GM19351 (cell line): ENCODE measurements at regions not wholly inside any gene's neighbourhood (a gene's known extent, or its start where the extent isn't known, plus 50 kb on each side); places are given as distances from the start of the nearest gene placed in this dataset.
"Not testable (repeated sequence)": the region's sequence is repeated elsewhere in the genome, so short reads cannot be mapped to it uniquely, and the experiment has no call there.

Experiments
- ATAC-seq: cut with Tn5 transposase; IDR thresholded peaks from one replicate; pipeline ENCODE4 v1.9.1; 2021; ENCODE audit warnings: mild to moderate bottlenecking, moderate library complexity; ENCODE audit not compliant: unreplicated experiment

GRCh38 chrX:63285375-63285774, 65.8 kb downstream of the SPIN4 start:
- ATAC-seq: no peak

- no peak for ATAC-seq
These were observed 66.5 kb downstream of the SPIN4 start for GRCh38 chrX:63284659-63285058.

DNA sequence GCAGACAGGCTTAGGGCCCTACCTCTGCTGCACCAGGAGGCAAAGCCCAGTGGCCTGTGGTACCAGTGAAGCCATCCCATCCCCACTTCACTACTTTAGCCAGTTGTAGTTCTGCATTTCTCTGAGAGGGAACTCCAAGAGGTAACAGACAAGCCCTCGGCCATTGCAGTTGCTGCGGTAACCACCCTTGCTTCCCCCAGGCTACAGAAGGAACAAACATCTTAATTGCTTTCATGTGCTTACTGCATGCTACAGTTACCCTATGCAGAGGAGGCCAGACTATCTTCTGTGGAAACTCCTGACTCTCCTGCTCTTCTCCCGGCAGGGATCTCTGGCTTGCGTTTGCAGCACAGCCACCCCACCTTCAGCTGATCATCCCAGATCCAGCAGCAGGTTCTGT, 67.8 kb downstream of the SPIN4 start:
- no peak for ATAC-seq

DNA sequence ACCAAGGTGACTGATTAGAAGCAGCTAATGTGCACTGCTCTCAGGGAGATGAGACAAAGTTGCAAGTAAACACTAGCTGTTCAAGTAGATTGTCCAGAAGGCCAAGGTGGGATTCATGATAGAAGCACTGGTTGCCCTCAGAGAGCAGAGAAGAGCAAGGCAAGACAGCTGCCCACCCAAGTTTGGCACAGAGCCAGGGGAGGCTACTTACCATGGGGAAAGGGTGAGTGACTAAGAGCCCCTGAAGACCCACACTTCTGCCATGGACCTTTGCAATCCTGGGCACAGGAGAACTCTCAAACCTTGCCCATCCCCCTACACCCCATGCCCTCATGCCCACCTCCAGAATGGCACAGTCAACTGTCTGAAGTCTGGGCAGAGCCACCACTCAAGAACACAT, 68.3 kb downstream of the SPIN4 start:
- no peak for ATAC-seq

DNA sequence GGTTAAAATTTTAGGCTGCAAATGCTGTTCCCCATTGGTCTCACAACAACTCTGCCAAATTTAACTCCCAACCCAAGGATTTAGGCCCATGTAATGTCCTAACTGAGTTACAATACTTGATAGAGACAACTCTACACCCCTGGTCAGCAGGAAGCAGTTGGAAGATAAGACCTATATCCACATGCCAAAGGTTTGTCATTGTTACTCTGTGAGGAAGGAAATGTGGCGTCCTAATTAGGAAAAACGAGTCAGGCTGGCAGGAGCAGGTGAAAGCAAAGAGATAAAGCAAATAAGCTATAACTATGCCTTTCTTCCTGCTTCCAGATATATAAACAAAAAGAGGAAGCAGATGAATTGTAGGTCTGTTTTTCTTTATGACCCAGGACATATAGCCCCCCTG, 69.1 kb downstream of the SPIN4 start:
- no peak for ATAC-seq

GRCh38 chrX:63281465-63281864, 69.7 kb downstream of the SPIN4 start:
- ATAC-seq: no peak

DNA sequence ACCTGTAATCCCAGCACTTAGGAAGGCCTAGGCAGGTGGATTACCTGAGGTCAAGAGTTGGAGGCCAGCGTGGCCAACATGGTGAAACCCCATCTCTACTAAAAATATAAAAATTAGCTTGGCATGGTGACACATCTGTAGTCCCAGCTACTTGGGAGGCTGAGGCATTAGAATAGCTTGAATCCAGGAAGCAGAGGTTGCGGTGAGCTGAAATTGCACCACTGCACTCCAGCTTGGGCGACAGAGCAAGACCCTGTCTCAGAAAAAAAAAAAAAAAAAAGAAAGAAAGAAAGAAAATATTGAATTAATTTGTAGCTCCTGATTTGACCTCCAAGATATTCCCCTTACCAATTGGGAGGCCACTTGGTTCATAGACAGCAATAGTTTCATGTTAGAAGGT, 73.7 kb downstream of the SPIN4 start:
- not testable (repeated sequence) for ATAC-seq

DNA sequence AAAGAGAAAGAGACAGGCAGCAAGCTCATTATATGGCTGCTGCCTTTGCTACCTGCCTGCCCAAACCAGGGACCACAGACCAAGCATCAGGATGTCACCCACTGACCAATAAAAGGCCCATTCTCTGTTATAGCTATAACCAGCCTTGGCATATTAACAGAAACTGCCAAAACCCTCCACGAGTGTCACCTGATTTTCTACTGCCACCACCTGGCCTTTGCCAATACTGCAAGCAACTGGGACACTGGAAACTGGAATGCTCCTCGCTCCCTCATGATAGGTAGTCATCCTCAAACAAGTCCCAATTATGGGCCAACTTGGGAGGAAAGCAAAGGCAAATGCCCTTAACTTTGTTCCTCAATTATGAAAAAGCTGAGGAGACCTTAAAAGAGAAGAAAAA, 76.0 kb downstream of the SPIN4 start:
- no peak for ATAC-seq

- no peak for ATAC-seq
These were observed 80.3 kb downstream of the SPIN4 start for GRCh38 chrX:63270873-63271272.

DNA sequence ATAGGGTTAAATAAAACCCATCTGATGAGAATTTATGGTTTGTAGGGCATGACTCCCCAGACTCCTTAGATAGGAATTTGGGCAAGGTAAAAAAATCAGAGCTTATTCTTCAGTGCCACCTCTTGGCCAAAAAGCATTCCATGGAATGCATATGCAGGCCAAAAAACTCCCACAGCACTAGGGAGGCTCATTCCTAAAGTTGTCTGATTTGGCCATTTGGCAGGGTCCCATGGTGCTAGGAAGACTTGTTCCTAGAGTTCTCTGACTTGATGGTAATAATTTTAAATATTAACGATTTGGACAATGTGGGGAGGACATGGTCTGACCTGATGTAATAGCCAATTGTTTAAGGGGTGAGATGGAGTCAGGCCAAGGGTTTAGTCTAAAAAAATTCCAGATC, 93.0 kb downstream of the SPIN4 start:
- ATAC-seq: no peak

DNA sequence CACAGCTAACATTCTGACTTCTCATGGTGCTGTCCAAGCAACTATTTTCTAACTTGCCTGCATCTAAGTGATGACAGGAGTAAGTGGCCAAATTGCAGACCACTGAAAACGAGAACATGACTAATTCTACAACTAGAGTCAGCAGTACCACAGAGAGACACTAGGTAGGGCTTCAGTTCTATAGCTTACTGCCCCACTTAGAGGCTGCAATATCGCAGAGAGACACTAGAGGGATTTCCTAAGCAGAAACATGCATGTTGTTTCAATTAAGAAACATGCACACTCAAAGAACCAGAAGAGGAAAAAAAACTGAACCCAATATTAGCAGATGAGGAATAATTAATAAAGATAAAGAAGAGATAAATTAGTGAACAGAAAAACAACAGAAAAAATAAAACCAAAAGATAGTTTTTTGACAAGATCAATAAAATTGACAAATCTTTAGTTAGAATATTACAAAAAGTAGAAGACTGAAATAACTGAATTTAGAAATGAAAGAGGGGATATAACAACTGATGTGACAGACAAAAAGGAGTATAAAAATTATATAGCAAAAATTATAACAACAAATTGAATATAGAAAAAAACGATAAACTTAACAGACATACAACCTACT, 100.8 kb downstream of the SPIN4 start:
- ATAC-seq: peak; percentile 100

- not testable (repeated sequence) for ATAC-seq
These were observed 108.4 kb downstream of the SPIN4 start for GRCh38 chrX:63242689-63243088.

GRCh38 chrX:63235963-63236362, 115.2 kb downstream of the SPIN4 start:
- ATAC-seq: not testable (repeated sequence)

GRCh38 chrX:63233013-63233412, 118.1 kb downstream of the SPIN4 start:
- ATAC-seq: not testable (repeated sequence)

DNA sequence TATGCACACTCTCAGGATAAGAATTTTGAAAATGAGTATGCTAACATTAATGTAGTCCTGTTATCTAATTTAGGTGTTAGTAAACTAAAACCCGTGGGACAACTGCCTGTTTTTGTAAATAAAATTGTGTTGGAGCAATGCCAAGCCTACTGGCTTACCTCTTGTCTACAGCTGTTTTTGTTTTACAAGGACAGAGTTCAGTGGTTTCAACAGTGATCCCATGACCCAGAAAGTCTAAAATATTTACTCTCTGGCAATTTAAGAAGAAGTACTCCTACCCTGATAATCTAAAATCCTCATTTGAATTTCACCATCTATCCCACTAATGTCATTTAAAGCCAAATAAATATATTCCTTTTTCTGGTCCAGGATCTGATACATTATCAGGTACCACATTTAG, 132.9 kb downstream of the SPIN4 start:
- not testable (repeated sequence) for ATAC-seq

DNA sequence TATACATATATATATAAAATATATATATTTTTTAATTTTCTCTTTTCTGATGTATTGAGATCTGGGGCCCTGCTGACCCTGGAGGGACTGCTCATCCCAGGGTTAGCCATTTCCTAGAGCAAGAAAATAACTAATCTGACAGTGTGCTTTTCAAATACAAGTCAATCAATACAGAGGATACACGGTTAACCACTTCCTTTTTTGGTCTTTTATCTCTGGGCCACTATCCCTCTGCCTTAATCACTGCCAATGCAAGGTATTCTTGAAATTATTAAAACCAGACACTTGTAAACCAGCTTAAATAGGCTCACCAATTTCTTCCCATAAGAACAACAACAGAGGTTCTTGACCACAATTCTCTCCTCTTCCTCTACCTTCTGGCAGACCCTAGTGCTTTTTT, 133.6 kb downstream of the SPIN4 start:
- ATAC-seq: not testable (repeated sequence)

GRCh38 chrX:63209645-63210044, 141.5 kb downstream of the SPIN4 start:
- ATAC-seq: peak; percentile 68

DNA sequence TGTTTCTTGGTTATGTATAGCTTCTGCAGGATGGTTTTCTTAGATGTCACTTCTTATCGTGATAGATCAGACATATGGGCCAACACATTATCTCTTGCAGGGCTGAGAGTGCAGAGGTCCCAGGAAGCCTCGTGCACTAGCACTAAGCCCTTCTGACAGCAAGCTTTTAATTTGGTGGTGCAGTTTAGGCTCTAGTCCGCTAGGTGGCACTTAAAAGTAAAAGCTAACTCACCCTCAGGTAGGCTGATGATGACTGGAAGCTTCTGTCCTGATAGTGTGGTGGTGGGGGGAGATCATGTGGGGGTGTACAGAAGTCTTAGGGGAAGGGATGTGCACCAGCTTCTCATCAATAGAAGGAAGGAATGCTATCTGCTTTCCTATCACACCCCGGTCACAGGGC, 142.0 kb downstream of the SPIN4 start:
- ATAC-seq: peak; percentile 83

DNA sequence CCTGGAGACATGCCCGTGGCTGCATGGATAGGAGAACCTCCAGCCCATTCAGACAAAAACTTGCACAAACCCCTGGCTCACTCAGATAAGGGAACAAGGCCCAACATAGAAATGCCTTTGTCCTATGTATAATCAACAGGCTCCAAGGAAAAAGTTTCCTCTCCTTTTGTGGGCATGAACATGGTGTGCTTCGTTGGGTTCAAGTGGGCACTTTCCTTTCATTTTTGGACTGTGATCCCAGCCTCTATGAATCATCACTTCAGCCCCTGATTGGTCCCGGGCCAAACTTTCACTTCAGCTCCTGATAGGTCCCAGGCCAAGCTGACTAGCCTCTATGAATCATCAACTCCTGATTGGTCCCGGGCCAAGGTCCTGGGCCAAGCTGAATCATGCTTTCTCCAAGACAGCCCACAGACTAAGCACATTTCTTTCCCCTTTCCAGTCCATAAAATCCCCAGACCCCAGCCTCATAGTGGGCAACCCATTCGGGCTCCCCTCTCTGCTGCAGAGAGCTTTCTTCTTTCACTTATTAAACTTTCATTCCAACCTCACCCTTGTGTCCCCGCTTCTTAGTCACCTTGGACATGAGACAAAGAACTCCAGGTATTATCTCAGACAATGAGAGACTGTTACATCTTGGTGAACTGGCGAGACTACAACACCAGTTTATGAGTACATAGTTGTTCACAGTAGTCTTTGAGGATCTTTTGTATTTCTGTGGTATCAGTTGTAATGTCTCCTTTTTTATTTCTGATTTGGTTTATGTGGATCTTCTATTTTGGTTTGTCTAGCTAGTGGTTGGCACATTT, 146.7 kb downstream of the SPIN4 start:
- not testable (repeated sequence) for ATAC-seq

DNA sequence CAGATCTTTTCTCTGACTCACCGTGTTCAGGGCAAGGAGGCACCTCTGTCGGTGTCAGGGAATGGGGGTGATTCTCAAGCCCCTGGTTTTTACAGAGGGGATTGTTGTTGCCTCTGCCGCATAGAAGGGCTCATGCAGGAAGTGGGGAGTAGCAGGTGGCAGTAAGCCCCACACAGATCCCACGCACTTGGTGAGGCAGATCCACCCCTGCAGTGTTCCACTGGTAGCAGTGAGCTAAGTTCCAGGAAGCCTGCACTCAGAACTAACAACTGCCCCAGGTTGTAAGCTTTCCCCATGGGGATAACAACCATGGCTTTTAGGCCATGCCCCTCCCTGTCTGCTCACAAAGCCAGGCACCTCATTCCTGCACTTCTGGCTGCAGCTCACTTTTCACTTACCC, 149.1 kb downstream of the SPIN4 start:
- not testable (repeated sequence) for ATAC-seq

GRCh38 chrX:63198693-63199092, 152.4 kb downstream of the SPIN4 start:
- not testable (repeated sequence) for ATAC-seq

DNA sequence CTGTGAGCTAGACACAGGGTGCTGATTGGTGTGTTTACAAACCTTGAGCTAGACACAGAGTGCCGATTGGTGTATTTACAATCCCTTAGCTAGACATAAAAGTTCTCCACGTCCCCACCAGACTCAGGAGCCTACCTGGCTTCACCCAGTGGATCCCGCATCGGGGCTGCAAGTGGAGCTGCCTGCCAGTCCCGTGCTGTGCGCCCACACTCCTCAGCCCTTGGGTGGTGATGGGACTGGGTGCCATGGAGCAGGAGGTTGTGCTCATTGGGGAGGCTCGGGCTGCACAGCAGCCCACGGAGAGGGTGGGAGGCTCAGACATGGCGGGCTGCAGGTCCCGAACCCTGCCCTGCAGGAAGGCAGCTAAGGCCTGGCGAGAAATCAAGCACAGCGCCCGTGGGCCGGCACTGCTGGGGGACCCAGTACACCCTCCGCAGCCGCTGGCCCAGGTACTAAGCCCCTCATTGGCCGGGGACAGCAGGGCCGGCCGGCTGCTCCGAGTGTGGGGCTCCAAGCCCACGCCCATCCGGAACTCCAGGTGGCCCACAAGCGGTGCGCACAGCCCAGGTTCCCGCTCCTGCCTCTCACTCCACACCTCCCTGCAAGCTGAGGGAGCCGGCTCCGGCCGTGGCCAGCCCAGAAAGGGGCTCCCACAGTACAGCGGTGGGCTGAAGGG, 158.6 kb downstream of the SPIN4 start:
- not testable (repeated sequence) for ATAC-seq
